Thymus (tissue), 11 donors: ENCODE measurements at regions not wholly inside any gene's neighbourhood (a gene's known extent, or its start where the extent isn't known, plus 50 kb on each side); places are given as distances from the start of the nearest gene placed in this dataset.
"Not testable (repeated sequence)": the region's sequence is repeated elsewhere in the genome, so short reads cannot be mapped to it uniquely, and the experiment has no call there.

ENCODE experiments used
- DNase-seq, 9 donors: peaks; one replicate each; pipeline ENCODE4 v3.0.0-alpha.2; 2013; ENCODE audit warnings: low spot score in 9 of 9, low read depth in 6 of 9, missing footprints in 1 of 9
- H3K27ac ChIP-seq, 2 donors: one replicate each; pipeline ENCODE4 v1.5.1; 2013; ENCODE audit warnings: control low read depth in 1 of 2, low read depth in 1 of 2, low read length in 1 of 2, mild to moderate bottlenecking in 1 of 2, moderate library complexity in 1 of 2
- H3K27me3 ChIP-seq, 2 donors: one replicate each; pipeline ENCODE4 v1.5.1; 2013; ENCODE audit warnings: low read length in 1 of 2; ENCODE audit not compliant: control insufficient read depth in 2 of 2, insufficient read depth in 1 of 2
- H3K36me3 ChIP-seq, 2 donors: one replicate each; pipeline ENCODE4 v1.5.1; 2013; ENCODE audit warnings: low read length in 1 of 2, mild to moderate bottlenecking in 1 of 2, moderate library complexity in 1 of 2; ENCODE audit not compliant: control insufficient read depth in 2 of 2, insufficient read depth in 2 of 2
- H3K4me1 ChIP-seq, 2 donors: one replicate each; pipeline ENCODE4 v1.5.1; 2013; ENCODE audit warnings: low read length in 2 of 2; ENCODE audit not compliant: control insufficient read depth in 2 of 2, insufficient read depth in 2 of 2
- H3K4me3 ChIP-seq, 2 donors: one replicate each; pipeline ENCODE4 v1.5.1; 2013; ENCODE audit warnings: low read length in 2 of 2, control low read depth in 1 of 2, mild to moderate bottlenecking in 1 of 2
- H3K9me3 ChIP-seq, 2 donors: one replicate each; pipeline ENCODE4 v1.5.1; 2013; ENCODE audit warnings: low read length in 1 of 2, mild to moderate bottlenecking in 1 of 2; ENCODE audit not compliant: control insufficient read depth in 2 of 2, insufficient read depth in 1 of 2
- WGBS: extraction: QIAGEN DNeasy Blood & Tissue Kit; methylation state at CpG from one replicate; pipeline ENCODE4 v1.1.7; 2013; 5-methylcytosine and 5-hydroxymethylcytosine counted together
- donor health status: healthy.

DNA sequence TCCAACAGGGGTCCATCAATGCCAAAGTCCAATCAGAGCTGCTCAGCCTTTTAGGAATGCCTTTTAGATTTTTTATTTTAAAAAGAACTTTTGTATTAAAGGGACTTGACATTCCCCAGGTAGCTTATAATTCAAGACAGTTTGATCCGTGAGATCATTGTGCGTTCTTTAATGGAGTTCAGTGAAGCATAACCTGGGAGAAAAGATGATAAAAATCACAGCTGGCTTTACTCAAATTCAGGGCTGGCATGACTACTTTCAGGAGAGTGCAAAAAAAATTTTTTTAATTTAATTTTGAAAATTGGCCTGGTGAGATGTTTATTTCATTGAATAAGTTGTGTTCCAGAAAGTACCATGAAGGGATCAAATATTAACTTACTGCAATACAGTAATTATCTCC is 118.2 kb downstream of the VCX2 start:
- Histone ChIP-seq H3K4me1 (no peaks in the 10 kb centered on the region), H3K4me3 (no peak overlapping the region), H3K36me3 (no peaks in the 10 kb centered on the region), H3K27me3 (no peaks in the 10 kb centered on the region), H3K27ac (no peak overlapping the region), H3K9me3 (no peaks in the 10 kb centered on the region)
- no peak for DNase-seq
- 97% methylated on average over 2 of the region's 2 CpGs for WGBS

DNA sequence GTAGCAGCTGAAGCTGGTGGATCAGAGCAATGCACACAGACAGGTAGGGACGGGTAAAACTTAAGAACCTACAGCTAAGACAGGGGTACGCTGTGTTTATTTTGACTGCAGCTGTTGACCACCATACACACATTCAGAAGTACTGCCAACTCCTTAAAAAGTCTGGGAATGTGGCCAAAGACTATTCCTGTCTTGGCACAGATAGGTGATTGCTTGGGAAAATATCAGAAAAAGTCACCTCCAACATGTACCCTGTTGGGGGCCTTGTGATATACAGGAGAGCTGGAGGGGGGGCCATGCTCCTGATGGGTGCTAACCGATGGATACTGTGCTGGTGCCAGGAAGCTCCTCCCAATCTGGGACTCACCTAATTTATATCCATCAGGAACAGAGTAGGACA is 121.2 kb downstream of the VCX2 start:
- Histone ChIP-seq H3K9me3 (no peaks in the 10 kb centered on the region), H3K27me3 (no peaks in the 10 kb centered on the region), H3K4me1 (no peaks in the 10 kb centered on the region), H3K36me3 (no peaks in the 10 kb centered on the region), H3K27ac (no peak overlapping the region), H3K4me3 (no peak overlapping the region)
- 96% methylated on average over 3 of the region's 3 CpGs for WGBS
- DNase-seq: no peak

DNA sequence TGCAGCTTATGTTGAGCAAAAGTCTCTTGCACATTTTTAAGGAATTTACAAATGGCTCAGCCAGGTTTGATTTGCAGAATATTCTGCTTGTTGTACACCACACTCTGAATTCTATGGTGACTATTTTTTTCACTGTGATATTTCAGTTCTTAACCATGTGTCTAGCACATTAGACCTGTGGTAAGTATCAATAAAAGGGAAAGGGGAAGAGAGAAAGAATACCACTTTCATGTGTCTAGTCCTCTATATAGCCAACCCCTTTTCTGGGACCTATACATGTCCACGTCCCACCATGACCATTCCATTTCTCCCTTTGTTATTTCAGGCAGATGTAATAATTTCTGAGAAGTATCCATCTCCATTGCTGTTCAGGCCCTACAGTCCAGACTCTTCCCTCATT is 121.3 kb upstream of the PNPLA4 start:
- no peak overlapping the region for H3K27ac ChIP-seq
- H3K9me3 ChIP-seq: no peaks in the 10 kb centered on the region
- H3K27me3 ChIP-seq: no peaks in the 10 kb centered on the region
- no peak overlapping the region for H3K4me3 ChIP-seq
- H3K36me3 ChIP-seq: no peaks in the 10 kb centered on the region
- WGBS: 95% methylated on average over 1 of the region's 1 CpG
- no peak for DNase-seq
- H3K4me1 ChIP-seq: no peaks in the 10 kb centered on the region

DNA sequence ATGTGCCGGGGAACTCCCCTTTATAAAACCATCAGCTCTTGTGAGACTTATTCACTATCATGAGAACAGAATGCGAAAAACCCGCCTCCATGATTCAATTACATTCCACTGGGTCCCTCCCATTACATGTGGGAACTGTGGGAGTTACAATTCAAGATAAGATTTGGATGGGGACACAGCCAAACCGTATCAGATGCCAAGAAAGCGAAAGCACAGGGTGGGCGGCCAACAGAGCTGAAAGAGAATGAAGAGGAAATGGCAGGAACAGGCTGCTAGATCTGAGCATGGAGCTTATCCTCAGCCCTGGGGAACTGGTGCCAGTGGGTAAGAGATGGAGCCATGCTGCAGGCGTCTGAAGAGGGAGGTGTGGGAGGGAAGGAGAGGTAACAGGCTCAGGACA is 117.7 kb upstream of the PNPLA4 start:
- H3K4me3 ChIP-seq: no peak overlapping the region
- no peak overlapping the region for H3K27ac ChIP-seq
- H3K36me3 ChIP-seq: no peaks in the 10 kb centered on the region
- H3K27me3 ChIP-seq: no peaks in the 10 kb centered on the region
- 94% methylated on average over 7 of the region's 7 CpGs for WGBS
- H3K9me3 ChIP-seq: no peaks in the 10 kb centered on the region
- no peaks in the 10 kb centered on the region for H3K4me1 ChIP-seq
- no peak for DNase-seq

DNA sequence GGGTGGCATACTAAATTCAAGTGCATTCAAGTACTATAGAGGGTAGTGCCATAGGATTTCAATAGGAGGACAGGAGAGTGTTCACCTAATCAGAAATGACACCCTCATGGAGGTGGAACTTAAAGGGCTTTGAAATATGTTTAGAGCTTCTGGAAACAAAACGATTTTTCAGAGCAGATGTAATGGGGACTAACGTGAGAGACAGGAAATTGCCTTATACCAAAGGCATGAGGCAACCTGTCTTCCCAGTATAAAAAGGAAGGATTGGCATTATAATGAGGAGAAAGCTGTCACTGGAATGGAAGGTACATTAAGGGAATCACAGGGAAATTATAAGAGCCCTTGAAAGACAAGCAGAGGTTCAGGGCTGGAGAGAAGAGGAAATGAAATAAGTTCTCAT is 116.3 kb upstream of the PNPLA4 start:
- Histone ChIP-seq H3K36me3 (no peaks in the 10 kb centered on the region), H3K4me1 (no peaks in the 10 kb centered on the region), H3K27me3 (no peaks in the 10 kb centered on the region), H3K9me3 (no peaks in the 10 kb centered on the region), H3K4me3 (no peak overlapping the region), H3K27ac (no peak overlapping the region)
- DNase-seq: no peak
- WGBS: 100% methylated on average over 2 of the region's 2 CpGs

DNA sequence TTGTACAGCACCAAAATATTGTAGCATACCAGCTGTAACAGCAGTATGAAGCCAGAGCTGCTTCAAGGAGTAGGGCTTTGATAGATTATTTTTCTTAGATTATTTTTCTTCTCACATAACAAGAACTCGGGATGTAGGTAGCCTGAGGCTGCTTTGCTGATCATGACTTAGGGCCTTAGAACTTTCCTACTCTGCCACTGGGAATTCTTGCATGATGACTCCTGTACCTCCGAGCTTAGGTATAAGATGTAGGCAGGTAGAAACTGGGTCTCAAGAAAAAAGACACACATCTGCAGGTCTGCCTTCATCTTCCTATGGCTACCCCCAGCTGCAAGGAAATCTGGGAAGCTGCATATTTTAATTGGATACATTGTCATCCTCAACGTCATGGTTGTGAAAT is 115.9 kb upstream of the PNPLA4 start:
- Histone ChIP-seq H3K4me3 (no peak overlapping the region), H3K27ac (no peak overlapping the region), H3K4me1 (no peaks in the 10 kb centered on the region), H3K36me3 (no peaks in the 10 kb centered on the region), H3K9me3 (no peaks in the 10 kb centered on the region), H3K27me3 (no peaks in the 10 kb centered on the region)
- DNase-seq: no peak
- 98% methylated on average over 3 of the region's 3 CpGs for WGBS

DNA sequence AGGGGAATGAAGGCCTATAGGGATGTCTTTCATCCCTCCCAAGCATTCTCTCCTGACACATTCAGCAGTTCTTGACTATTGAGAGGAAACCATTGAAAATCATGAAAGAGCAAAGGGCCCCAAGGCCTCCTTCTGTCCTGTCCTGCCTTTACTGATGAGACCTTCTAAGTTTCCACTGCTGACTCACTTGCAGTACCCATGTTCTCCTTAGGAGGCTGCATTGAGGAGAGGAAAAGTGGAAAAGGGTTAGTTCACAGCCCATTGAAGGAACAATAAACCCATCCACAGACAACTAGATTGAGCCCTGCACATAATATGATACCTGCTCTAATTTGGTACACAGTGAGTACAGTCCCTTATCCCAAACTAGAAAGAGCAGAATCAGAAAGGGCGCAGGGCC is 115.1 kb upstream of the PNPLA4 start:
- H3K27me3 ChIP-seq: no peaks in the 10 kb centered on the region
- WGBS: 97% methylated on average over 1 of the region's 1 CpG
- DNase-seq: no peak
- H3K27ac ChIP-seq: no peak overlapping the region
- H3K4me1 ChIP-seq: peaks cover 0 to 3% of the 10 kb centered on the region in 2 donors
- no peaks in the 10 kb centered on the region for H3K9me3 ChIP-seq
- no peaks in the 10 kb centered on the region for H3K36me3 ChIP-seq
- H3K4me3 ChIP-seq: no peak overlapping the region

DNA sequence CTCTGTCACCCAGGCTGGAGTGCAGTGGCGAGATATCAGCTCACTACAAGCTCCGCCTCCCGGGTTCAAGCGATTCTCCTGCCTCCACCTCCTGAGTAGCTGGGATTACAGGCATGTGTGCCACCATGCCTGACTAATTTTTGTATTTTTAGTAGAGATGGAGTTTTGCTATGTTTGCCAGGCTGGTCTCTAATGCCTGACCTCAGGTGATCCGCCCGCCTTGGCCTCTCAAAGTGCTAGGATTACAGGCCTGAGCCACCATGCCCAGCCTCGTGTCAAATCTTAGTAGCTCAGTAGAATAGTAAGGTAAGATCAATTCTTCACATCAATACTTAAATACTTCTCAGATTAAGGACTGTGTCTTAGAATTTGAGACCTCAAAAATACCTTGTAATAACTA is 112.5 kb upstream of the PNPLA4 start:
- WGBS: 97% methylated on average over 7 of the region's 7 CpGs

DNA sequence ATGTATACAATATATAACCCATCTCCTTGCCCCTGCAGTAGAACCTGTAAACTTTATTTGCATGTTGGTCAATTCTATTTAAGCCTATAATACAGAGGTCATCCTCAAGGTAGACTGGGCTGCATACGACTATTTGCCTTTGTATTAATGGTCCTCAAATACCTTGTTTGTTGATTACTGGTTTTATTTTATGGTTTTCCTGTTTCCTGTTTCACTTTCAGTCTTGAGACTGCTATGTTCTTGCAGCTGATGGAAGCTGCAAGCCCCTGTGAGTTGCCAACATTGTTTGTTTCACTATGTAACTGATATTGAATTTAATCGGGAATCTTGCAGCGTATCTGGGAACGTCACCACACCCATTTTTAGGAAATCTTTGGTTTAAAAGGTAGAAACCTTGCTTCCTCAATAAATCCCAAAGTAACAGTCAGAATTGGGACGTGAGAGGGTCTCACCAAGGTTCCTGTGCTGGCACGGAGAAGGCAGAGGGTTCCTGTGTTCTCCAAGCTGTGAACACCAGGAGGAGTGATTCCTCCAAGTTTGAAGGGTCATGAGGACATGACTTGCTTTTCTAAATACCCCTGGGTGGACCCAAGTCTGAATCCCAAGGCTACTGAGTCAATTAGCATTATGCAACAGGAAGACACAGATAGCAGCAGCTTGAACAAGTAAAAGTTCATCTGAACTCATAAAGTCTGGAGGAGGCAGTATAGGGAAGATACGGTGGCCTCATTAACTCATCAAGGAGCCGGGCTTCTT is 110.6 kb upstream of the PNPLA4 start:
- no peaks in the 10 kb centered on the region for H3K36me3 ChIP-seq
- H3K4me3 ChIP-seq: no peak overlapping the region
- 32% methylated on average over 8 of the region's 8 CpGs for WGBS
- no peaks in the 10 kb centered on the region for H3K27me3 ChIP-seq
- peak in 2 of 9 donors; percentile 4 to 32 for DNase-seq
- H3K9me3 ChIP-seq: no peaks in the 10 kb centered on the region
- no peak overlapping the region for H3K27ac ChIP-seq
- H3K4me1 ChIP-seq: peaks cover 0 to 3% of the 10 kb centered on the region in 2 donors

More for the DNA sequence above, 112.5 kb upstream of the PNPLA4 start:
- DNase-seq, H3K36me3 ChIP-seq, H3K27me3 ChIP-seq, H3K9me3 ChIP-seq, H3K4me3 ChIP-seq, H3K27ac ChIP-seq, H3K4me1 ChIP-seq: not testable (repeated sequence)
